SK-MEL-5 (cell line): ENCODE measurements at regions not wholly inside any gene's neighbourhood (a gene's known extent, or its start where the extent isn't known, plus 50 kb on each side); places are given as distances from the start of the nearest gene placed in this dataset.
"Not testable (repeated sequence)": the region's sequence is repeated elsewhere in the genome, so short reads cannot be mapped to it uniquely, and the experiment has no call there.

Experiments used
- DNase-seq: peaks from one replicate; pipeline ENCODE4 v3.0.0-alpha.2; 2016; ENCODE audit warnings: low read depth, low spot score
- in situ Hi-C: cut with HindIII; loops from 2 replicates; pipeline ENCODE4 v1.10.0; 2016; ENCODE audit warnings: low sequenced_read_pairs, high pct_unique_total_duplicates, low pct_unique_long_range_greater_than_20kb

DNA sequence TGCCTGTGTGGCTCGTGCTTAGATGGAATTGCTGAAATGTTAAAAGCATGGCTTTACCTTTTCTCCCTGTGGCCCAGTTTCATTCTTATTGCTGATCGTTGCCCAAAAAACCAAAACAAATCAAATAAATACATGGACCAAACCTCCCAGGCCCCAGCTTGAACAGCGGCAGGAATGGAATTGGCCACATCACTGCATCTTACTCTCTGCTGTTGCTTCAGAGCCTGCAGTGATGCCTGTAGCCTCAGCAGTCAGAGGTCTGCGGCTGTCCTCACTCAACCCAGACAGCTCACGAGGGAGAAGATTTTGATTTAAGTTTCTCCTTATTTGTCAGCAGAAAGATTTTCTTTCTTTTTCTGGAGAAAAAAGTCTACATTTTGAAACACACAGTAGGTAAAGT lies 91.5 kb downstream of the NPIPB11 start:
- DNase-seq: no peak
- in situ Hi-C loops: no loop called here

DNA sequence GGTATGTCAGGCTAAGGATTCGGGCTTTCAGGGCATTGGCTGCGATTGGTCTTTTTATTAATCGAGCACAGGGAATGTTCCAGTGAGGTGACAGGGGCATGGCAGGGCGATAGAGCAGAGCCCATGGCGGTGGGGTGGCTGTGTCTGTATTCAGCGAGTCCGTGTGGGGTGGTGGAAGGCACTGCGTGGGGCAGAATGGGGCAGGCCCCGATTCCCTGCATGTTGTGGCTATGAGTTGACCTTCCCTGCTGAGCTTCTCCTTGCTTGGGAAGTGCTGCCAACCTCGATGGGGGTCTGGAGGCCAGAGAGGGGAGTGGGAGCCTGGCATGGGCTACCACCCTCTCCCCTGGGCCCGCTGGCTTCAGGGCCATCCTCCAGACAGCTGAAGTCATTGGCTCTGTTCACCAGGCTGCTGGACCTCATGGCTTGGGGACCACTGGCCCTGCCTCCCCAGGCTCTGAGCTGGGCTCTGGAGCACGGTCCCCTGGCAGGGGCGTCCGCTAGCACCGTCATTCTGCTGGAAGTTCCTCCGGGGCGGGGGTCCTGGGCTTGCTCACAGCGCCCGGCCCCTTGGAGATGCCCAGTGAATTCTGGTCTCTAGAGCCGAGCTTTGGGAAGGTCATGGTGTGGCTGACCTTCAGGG lies 92.1 kb downstream of the NPIPB11 start:
- no peak for DNase-seq
- in situ Hi-C loops: no loop called here

DNA sequence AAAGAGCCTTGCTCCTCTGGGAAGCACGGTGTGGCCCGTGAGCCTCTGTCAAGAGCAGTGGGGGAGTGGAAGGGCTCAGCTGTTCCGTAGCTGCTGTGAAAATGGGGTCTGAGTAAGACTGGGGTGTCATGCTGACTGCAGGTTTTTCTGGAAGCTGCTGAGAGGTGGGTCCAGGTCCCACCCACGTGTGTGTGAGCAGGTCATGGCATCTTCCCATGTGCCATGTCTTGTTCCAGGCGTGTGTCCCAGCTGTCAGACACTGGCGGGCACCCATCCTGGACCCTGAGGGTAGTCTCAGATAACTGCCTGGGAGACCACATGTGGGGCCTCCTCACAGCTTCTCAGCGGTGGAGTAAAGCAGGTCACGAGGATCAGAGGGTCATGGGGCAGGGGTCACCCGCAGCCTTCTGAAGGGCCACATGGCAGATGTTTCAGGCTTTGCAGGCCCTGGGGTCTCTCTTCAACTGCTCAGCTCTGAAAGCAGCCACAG lies 92.9 kb downstream of the NPIPB11 start:
- no peak for DNase-seq

DNA sequence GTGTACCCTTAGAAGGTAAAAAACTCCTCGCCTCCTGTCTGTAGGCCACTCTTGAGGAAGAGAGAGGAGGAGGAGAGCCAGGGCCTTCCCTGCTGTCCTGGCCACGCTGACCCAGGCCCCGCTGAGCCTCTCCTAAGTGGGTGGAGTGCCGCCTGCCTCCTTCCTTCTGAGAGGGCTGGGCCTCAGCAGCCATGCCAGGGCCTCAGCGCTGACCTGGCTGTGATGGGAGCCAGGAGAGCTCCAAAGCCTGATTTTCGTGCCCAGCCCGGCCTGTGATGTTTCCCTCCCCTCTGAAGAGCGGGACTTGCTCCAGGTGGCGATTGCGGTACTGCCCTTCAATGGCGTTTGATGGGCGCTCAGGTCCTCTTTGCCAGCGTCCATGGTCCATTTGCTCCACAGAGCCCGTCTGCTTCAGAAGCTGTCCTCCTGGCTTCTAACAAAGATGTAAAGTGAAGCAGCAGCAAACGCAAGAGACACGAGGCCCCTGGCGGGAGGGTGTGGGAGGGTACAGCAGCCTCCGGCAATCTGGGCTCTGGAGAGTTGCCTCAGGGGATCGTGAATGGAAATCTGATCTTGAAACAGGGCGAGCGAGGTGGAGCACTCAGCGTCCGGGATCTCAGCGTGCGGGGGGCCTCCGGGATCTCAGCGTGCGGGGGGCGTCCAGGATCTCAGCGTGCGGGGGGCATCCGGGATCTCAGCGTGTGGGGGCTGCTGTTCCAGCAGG lies 93.5 kb downstream of the NPIPB11 start:
- in situ Hi-C loops: no loop called here
- no peak for DNase-seq

More for the DNA sequence above, 92.9 kb downstream of the NPIPB11 start:
- in situ Hi-C loops: no loop called here

DNA sequence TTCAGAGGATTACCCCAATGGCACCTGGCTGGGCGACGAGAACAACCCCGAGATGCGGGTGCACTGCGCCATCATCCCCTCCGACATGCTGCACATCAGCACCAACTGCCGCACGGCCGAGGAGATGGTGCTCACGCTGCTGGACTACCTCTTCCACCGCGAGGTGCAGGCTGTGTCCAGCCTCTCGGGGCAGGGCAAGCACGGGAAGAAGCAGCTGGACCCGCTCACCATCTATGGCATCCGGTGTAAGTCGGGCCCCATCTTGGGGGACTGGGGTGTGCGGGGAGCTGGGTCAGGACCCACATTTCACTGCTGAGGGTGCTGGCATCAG lies 94.2 kb downstream of the NPIPB11 start:
- in situ Hi-C loops, DNase-seq: not testable (repeated sequence)

DNA sequence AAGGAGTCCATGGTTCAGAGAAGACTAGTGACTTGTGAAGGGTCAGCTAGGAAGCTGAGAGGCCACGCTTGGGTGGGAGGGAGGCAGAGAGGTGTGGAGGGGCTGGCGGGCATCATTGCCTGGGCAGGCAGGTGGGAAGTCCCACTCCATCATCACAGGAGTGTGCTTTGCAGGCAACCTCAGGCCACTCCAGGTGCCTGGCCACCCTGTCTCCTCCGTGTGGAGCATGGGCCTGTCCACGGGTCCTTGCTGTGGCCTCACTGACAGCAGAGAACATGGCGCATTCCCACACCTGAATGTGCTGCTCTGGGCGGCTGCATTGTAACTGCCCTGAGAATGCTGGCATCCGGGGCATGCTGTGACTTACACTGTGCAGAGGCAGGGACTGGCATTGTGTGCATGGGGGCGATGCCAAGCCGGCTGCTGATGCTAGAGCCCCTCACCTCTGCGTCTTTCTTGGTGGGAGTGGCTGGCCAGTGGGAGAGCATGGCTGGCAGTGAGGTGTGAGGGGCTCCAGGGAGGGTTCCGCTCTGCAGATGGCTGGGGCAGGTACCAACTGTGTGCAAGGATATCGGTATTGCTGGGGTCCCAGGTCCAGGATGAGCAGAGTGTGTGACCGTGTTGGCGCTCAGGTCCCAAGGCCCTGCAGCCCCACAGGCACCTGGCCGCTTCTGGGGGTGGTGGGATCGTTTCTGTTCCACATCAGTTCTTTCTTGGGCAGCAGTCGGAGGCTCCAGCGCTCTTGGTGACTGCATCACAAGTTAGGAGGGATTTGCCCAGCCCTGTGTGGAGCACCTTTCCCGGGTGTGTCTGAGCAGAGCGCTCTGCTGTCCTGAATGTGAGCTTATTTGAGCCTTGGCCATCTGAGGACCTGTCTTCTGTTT lies 94.8 kb downstream of the NPIPB11 start:
- in situ Hi-C loops: no loop called here

DNA sequence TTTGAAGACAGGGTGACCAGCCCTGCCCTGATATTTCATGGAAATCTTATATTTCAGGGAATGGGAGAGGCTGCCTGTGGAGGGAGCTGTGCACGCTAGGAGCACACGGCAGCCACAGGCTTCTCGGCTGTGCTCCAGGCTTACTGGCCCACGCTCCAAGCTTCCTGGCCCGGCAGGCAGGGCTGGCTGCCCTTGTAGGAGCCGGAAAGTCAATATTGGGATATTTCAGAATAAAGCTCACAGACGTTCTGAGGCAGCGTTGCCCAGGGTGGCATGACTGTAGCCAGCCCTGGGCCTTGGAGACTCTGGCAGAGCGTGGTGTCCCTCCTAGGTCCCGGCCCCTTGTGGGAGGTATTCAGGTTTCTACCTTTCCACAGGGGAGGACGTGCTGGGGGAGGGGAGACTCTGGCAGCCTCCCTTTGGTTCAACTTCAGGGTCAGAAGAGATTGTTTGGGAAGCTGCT lies 95.6 kb downstream of the NPIPB11 start:
- in situ Hi-C loops: no loop called here
- DNase-seq: no peak

More for the DNA sequence above, 94.8 kb downstream of the NPIPB11 start:
- no peak for DNase-seq

DNA sequence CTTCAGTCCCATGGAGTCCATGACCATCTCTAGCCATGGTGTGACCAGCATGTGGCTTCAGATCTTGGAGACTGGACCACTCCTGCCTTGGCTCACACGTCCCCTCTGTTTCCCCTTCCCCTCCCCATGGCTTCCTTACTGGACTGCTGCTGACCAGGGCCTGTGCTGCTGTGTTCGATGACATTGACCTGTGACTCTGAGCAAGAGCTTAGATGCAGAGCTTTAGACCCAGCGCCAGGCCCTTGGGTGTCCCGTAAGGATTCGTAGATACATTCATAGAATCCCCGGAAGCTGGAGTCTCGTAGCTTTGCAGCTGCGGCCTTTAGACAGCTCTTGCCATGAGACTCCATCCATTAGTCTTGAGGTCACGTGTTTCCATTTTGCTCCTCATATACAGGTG lies 96.3 kb downstream of the NPIPB11 start:
- in situ Hi-C loops: not testable (repeated sequence)

DNA sequence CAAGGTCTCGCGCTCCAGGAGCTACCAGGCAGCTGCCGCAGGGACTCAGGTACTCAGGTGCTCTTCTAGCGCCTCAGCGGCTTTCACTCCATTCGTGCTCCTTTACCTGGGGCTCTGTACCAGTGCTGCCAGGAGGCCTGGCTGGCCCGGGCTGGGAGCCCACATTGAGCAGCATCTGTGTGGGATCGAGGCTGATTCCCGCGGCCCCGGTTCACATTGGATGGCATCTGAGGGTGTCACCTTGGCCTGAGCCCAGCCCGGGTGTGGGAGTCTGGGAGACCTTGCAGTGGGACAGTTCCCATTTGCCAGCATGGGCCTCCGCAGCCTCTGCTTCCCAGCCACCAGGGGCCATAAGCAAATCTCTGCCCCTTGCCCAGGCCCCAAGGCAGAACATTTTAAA lies 96.9 kb downstream of the NPIPB11 start:
- in situ Hi-C loops, DNase-seq: not testable (repeated sequence)

More for the DNA sequence above, 96.3 kb downstream of the NPIPB11 start:
- not testable (repeated sequence) for DNase-seq

DNA sequence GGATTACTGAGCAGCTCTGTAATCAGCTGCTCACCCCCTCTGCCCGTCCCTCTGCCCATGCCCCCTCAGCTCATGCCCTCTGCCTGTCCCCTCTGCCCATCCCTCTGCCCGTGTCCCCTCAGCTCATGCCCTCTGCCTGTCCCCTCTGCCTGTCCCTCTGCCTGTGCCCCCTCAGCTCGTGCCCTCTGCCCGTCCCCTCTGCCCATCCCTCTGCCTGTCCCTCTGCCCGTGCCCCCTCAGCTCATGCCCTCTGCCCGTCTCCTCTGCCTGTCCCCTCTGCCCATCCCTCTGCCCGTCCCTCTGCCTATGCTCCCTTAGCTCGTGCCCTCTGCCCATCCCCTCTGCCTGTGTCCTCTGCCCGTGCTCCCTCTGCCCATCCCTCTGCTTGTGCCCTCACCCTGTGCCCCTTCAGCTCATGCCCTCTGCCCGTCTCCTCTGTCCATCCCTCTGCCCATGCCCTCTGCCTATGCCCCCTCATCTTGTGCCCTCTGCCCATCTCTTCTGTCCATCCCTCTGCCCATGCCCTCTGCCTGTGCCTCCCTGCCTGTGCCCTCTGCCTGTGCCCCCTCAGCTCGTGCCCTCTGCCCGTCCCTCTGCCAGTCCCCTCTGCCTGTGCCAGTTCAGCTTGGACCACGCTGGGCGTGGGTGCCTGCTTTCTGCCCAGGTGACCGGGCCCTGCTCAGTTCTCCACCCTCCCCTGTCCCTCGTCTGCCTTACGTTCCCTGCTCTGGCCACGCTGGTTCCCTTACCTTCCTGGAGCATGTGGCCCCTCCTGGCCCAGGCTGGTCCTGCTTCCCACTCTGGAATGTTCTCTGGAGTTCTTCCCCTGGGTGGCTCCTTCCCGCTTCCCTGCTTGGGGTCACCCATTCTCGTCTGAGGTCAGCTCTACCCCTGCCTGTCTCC lies 97.6 kb downstream of the NPIPB11 start:
- in situ Hi-C loops: no loop called here
- no peak for DNase-seq

DNA sequence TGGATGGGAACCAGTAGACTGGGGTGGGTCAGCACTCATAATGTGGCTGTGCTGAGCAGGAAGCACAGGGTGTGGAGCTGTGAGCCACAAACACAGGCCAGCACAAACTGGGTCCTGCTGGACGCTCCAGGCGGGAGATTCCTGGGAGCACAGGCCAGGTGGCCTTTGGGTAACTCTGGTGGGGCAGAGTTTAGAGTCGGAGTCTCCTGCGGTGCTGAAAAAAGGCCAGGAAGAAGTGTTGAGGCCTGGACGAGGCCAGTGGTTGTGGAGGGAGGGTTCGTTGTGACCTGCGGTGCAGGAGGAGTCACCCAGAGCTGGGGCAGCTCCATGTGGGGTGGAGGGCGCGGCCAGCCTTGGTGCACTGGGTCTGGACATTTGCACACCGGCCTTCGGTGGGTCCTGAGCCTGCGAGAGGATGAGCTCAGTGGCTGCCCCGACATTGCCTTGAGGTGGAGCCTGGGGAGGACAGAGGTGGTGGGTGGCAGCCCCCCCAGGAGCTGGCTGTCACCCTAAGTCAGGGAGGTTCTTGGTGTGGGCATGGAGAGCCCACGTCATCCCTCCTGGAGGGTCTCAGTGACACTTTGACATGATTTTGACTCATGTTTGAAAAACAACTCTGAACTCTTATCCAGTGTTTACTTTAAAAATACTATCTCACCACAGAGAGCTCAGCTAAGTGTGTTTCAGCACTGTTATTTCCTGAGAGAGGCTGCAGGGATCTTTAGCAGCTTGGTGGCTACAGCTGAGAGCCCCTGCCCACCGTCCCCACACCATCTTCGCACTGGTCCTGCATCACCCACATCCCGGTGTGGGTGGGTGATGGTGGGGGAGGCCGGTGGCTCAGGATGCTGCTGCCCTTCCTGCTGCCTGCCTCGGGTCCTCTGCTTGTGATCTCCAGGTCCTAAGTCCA lies 98.7 kb downstream of the NPIPB11 start:
- in situ Hi-C loops: no loop called here
- DNase-seq: no peak

DNA sequence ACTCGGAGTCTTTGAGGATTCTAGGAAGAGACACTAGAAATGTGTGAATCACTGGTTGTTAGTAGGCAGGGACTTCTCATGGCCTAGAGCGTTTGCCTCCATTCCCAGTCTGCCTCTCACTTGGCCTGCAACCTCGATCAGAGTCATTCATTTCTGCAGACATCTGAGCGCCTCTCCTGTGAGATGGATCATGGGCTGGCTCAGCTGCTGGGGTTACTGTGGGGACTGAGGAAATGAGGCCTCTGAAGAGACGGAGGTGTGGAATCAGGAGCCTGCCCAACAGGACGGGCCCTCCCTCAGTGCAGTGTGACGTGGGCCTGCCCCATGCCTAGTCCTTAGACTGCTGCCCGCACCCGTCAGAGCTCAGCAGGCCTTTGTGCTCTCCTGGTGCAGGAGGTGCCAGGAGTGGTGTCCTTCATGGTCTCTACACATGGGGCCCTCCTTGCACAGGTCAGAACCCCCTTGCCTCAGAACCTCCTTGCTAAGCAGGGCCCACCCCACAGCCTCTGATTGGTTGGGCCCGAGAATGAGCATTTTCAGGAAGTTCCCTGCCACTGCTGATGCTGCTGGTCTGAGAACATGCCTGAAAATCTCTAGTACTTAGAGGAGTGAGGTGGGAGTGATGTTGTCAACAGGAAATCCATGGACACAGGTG lies 99.4 kb downstream of the NPIPB11 start:
- in situ Hi-C loops: no loop called here
- no peak for DNase-seq

DNA sequence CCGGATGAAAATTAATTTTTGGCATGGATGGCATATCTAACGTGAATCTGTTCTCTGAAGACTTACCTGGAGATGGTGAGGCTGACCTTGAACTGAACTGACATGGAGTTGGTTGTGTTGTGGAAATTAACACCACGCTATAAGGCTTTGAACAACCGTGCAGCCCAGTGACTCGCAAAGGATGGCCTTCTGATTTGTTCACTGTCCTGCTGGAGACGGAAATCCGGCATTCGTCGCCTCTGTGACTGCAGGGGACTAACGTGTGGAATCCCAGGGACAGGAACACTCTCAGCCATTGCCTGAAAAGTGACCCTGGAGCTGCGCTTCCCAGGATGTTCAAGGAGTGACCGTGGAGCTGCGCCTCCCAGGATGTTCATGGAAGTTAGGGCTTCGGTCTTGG lies 100.3 kb downstream of the NPIPB11 start:
- DNase-seq: no peak
- in situ Hi-C loops: no loop called here

DNA sequence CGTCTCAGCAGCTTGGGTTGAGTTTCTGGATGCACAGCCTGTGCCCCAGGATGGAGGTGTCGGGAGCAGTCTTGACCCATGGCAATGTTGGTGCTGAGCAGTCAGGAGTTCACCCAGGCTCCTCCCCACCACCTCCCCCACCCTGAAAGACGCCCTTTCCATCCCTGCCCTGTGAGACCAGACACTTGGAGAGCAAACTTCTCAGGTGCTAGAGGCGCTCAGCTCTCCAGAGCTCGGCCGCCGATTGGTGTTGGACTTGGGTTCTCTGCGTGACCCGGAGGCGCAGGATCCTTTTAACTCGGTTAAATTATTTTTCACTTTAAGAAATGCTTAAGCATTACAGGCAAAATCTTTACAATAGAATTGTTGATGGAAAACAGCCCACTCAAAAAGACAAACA lies 101.5 kb downstream of the NPIPB11 start:
- in situ Hi-C loops, DNase-seq: not testable (repeated sequence)

DNA sequence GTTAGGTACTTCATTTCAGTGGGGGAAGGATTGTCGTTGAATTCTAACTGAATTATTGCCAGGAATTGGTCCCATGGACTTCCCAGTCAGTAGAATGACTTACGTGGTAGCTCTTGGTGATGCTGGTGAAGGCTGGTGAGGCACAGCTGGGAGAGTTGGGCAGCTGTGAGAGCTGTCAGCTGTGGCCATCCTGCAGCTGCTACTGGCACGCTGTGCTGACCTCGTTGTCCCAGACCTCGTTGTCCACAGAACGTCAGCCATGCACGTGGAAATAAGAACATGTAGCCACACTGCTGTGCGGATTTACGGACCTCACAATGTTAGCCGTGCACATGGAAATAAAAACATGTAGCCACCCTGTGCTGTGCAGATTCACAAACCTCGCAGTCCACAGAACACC lies 102.3 kb downstream of the NPIPB11 start:
- no peak for DNase-seq
- in situ Hi-C loops: no loop called here

DNA sequence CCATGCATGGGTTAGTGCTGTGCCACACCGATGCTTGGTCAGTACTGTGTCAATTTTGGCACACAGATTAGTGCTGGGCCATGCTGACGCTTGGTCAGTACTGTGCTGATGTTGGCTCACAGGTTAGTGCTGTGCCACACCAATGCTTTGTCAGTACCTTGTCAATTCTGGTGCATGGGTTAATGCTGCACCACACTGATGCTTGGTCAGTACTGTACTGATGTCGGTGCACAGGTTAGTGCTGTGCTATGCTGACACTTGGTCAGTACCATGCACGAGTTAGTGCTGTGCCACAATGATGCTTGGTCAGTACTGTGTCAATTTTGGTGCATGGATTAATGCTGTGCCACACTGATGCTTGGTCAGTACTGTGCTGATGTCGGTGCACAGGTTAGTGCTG lies 103.0 kb downstream of the NPIPB11 start:
- DNase-seq: no peak
- in situ Hi-C loops: no loop called here
